ENCODE measurements at regions not wholly inside any gene's neighbourhood (a gene's known extent, or its start where the extent isn't known, plus 50 kb on each side); places are given as distances from the start of the nearest gene placed in this dataset.

DNA sequence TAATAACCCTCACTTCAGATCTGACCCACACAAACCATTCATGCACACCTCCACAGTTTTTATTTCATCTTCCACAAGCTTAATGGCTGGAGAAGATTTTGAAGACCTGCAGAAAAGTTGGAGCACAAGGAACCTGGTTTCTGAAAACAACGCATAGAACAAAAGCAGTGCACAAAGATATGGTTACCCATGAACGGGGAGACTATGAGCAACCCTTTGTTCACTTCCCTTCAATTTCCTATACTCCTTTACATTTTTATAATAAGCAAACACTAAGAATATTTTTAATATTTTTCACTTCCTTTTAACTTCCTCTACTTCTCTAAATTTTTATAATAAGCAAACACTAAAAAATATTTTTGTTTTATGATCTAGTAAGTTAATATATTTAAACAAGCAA lies 103.5 kb upstream of the UBE2E2 start:
- no peak for TF ChIP-seq GLIS3 (CRISPR knock-in tag; IDR thresholded peaks at IDR 0.05)
- no peak for TF ChIP-seq ZFP30 (CRISPR knock-in tag; IDR thresholded peaks at IDR 0.05)
- no peak for TF ChIP-seq ISL1 (CRISPR knock-in tag; IDR thresholded peaks at IDR 0.05)
- no peak for TF ChIP-seq ZNF70 (CRISPR knock-in tag; IDR thresholded peaks at IDR 0.05)
- TF ChIP-seq, protein P1, sequence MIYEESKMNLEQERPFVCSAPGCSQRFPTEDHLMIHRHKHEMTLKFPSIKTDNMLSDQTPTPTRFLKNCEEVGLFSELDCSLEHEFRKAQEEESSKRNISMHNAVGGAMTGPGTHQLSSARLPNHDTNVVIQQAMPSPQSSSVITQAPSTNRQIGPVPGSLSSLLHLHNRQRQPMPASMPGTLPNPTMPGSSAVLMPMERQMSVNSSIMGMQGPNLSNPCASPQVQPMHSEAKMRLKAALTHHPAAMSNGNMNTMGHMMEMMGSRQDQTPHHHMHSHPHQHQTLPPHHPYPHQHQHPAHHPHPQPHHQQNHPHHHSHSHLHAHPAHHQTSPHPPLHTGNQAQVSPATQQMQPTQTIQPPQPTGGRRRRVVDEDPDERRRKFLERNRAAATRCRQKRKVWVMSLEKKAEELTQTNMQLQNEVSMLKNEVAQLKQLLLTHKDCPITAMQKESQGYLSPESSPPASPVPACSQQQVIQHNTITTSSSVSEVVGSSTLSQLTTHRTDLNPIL (CRISPR knock-in tag; IDR thresholded peaks at IDR 0.05; ENCODE audit: low read depth): no peak
- TF ChIP-seq ZC3H10 (CRISPR knock-in tag; IDR thresholded peaks at IDR 0.05): no peak
- TF ChIP-seq PATZ1 (CRISPR knock-in tag; IDR thresholded peaks at IDR 0.05; ENCODE audit: borderline replicate concordance): no peak
- TF ChIP-seq CSRNP3 (CRISPR knock-in tag; IDR thresholded peaks at IDR 0.05): no peak
- no peak for TF ChIP-seq POU6F1 (CRISPR knock-in tag; IDR thresholded peaks at IDR 0.05; ENCODE audit: borderline replicate concordance, low read depth)
- no peak for TF ChIP-seq BACH2 (CRISPR knock-in tag; IDR thresholded peaks at IDR 0.05; ENCODE audit: borderline replicate concordance)
- TF ChIP-seq RARB (CRISPR knock-in tag; IDR thresholded peaks at IDR 0.05): no peak
- TF ChIP-seq ZNF8 (CRISPR knock-in tag; IDR thresholded peaks at IDR 0.05): no peak
- no peak for TF ChIP-seq ZFP3 (CRISPR knock-in tag; IDR thresholded peaks at IDR 0.05)
- TF ChIP-seq ESRRG (CRISPR knock-in tag; IDR thresholded peaks at IDR 0.05): no peak

All from SK-N-SH treated with all-trans-retinoic acid at 6 μM for 48 hours (cell line).